Neural progenitor cell (in vitro differentiated cells): ENCODE measurements at regions not wholly inside any gene's neighbourhood (a gene's known extent, or its start where the extent isn't known, plus 50 kb on each side); places are given as distances from the start of the nearest gene placed in this dataset.

Experiments
- DNase-seq: peaks from one replicate; pipeline ENCODE4 v3.0.0-alpha.2; 2016; ENCODE audit warnings: low spot score
- H2AFZ ChIP-seq: fragments of 200-600 bp; sonication (generic); replicated peaks from 2 replicates; pipeline ENCODE4 v1.6.1; 2016; ENCODE audit warnings: antibody characterized with exemption
- H3F3A ChIP-seq: fragments of 200-600 bp; sonication (generic); 2 replicates; pipeline ENCODE4 v1.6.1; 2016; ENCODE audit warnings: antibody characterized with exemption, low read depth
- H3K27ac ChIP-seq: fragments of 200-600 bp; sonication (generic); 2 replicates; pipeline ENCODE4 v1.5.1; 2016; ENCODE audit warnings: mild to moderate bottlenecking
- H3K27me3 ChIP-seq: fragments of 200-600 bp; sonication (generic); 2 replicates; pipeline ENCODE4 v1.6.1; 2016; ENCODE audit warnings: mild to moderate bottlenecking, moderate library complexity
- H3K36me3 ChIP-seq: fragments of 200-600 bp; sonication (generic); 2 replicates; pipeline ENCODE4 v1.5.1; 2016
- H3K4me1 ChIP-seq: fragments of 200-600 bp; sonication (generic); 2 replicates; pipeline ENCODE4 v1.6.1; 2016; ENCODE audit warnings: mixed run types
- H3K4me2 ChIP-seq: fragments of 200-600 bp; sonication (generic); 2 replicates; pipeline ENCODE4 v1.6.1; 2016
- H3K4me3 ChIP-seq: fragments of 200-600 bp; sonication (generic); 2 replicates; pipeline ENCODE4 v1.5.1; 2016
- H3K79me2 ChIP-seq: fragments of 200-600 bp; sonication (generic); 2 replicates; pipeline ENCODE4 v1.6.1; 2016; ENCODE audit warnings: low read depth
- H3K9ac ChIP-seq: fragments of 200-600 bp; sonication (generic); 2 replicates; pipeline ENCODE4 v1.6.1; 2016
- H3K9me3 ChIP-seq: fragments of 200-600 bp; sonication (generic); 2 replicates; pipeline ENCODE4 v1.5.1; 2016; ENCODE audit warnings: low read depth
- H4K20me1 ChIP-seq: fragments of 200-600 bp; sonication (generic); 2 replicates; pipeline ENCODE4 v1.6.1; 2016; ENCODE audit warnings: low read depth
- H3K27ac Mint-ChIP-seq: 3 replicates; pipeline ENCODE4 v1.8.0; 2021; ENCODE audit warnings: mixed read lengths
- H3K27me3 Mint-ChIP-seq: 2 replicates; pipeline ENCODE4 v1.8.0; 2022; ENCODE audit warnings: low read depth, mild to moderate bottlenecking, inconsistent platforms, moderate library complexity, mixed read lengths; ENCODE audit not compliant: insufficient read depth
- H3K36me3 Mint-ChIP-seq: 3 replicates; pipeline ENCODE4 v1.8.0; 2021; ENCODE audit warnings: mixed read lengths
- H3K4me1 Mint-ChIP-seq: 3 replicates; pipeline ENCODE4 v1.8.0; 2021; ENCODE audit warnings: mixed read lengths
- H3K4me3 Mint-ChIP-seq: 3 replicates; pipeline ENCODE4 v1.8.0; 2021; ENCODE audit warnings: mild to moderate bottlenecking, moderate library complexity, mixed read lengths
- H3K9me3 Mint-ChIP-seq: 3 replicates; pipeline ENCODE4 v1.8.0; 2020; ENCODE audit warnings: mixed read lengths
- EZH2 ChIP-seq: fragments of 200-600 bp; sonication (generic); IDR thresholded peaks from 2 replicates; pipeline ENCODE4 v1.6.1; 2017; ENCODE audit warnings: antibody characterized with exemption, mild to moderate bottlenecking, moderate library complexity
- EZH2phosphoT487 ChIP-seq: fragments of 200-600 bp; sonication (generic); IDR thresholded peaks from 2 replicates; pipeline ENCODE4 v1.6.1; 2017; ENCODE audit warnings: antibody characterized with exemption
- TF ChIP-seq, protein P1 (sequence below): fragments of 200-600 bp; sonication (generic); IDR thresholded peaks from 2 replicates; pipeline ENCODE4 v1.5.1; 2017; ENCODE audit warnings: antibody characterized with exemption, mild to moderate bottlenecking

DNA sequence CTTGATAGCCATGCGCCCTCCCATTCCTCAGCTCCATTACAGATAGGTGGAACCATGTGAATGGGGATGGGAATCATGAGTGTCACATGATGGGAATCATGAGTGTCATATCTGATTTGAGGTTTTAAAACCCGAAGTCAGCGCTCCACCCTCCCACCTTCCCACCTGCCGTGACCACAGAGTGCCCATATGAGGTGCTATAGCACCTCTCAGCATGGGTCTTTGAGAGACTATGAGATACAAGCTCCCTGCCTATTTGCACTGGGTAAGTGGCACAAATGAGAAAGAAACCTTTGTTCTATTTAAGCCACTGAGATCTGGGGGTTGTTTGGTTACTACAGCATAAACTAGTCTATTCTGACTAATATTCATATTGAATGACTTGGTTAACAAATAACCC is 78.5 kb upstream of the PTPRM start:
- Histone ChIP-seq H3K4me2 (no peak overlapping the region), H3K4me1 (no peaks in the 10 kb centered on the region), H3K27ac (no peak overlapping the region), H3K9ac (no peak overlapping the region), H3K9me3 (no peaks in the 10 kb centered on the region), H3K27me3 (no peaks in the 10 kb centered on the region), H4K20me1 (no peaks in the 10 kb centered on the region), H3K79me2 (no peaks in the 10 kb centered on the region), H3F3A (no peaks in the 10 kb centered on the region), H3K4me3 (no peak overlapping the region), H2AFZ (no peak overlapping the region), H3K36me3 (no peaks in the 10 kb centered on the region)
- H3K27ac Mint-ChIP-seq = no peak overlapping the region
- no peak overlapping the region for H3K4me3 Mint-ChIP-seq
- no peak for DNase-seq
- TF ChIP-seq EZH2phosphoT487 (no peak), EZH2 (no peak)
- TF ChIP-seq, protein P1, sequence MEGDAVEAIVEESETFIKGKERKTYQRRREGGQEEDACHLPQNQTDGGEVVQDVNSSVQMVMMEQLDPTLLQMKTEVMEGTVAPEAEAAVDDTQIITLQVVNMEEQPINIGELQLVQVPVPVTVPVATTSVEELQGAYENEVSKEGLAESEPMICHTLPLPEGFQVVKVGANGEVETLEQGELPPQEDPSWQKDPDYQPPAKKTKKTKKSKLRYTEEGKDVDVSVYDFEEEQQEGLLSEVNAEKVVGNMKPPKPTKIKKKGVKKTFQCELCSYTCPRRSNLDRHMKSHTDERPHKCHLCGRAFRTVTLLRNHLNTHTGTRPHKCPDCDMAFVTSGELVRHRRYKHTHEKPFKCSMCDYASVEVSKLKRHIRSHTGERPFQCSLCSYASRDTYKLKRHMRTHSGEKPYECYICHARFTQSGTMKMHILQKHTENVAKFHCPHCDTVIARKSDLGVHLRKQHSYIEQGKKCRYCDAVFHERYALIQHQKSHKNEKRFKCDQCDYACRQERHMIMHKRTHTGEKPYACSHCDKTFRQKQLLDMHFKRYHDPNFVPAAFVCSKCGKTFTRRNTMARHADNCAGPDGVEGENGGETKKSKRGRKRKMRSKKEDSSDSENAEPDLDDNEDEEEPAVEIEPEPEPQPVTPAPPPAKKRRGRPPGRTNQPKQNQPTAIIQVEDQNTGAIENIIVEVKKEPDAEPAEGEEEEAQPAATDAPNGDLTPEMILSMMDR = no peak
- peaks cover 5% of the 10 kb centered on the region for H3K27me3 Mint-ChIP-seq
- H3K4me1 Mint-ChIP-seq = peaks cover 11% of the 10 kb centered on the region
- peaks cover 2% of the 10 kb centered on the region for H3K36me3 Mint-ChIP-seq
- no peaks in the 10 kb centered on the region for H3K9me3 Mint-ChIP-seq

DNA sequence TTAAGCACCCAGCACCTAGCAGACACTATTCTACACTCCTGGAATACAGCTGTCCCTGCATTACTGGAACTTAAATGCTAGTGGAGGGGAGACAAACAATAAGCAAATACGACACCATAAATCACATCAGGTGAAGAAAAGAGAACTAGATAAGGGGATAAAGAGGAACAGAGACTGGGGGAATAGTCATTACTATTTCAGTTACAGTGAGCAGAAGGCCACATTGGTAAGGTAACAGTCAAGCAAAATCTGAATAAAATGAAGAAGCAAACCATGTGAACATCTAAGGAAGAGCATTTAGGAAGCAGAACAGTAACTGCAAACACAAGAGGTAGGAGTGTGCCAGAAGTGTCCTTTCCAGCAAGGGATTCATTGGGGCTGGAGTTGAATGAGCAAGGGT is 77.0 kb upstream of the PTPRM start:
- no peaks in the 10 kb centered on the region for H3K4me1 ChIP-seq
- H2AFZ ChIP-seq = no peak overlapping the region
- no peaks in the 10 kb centered on the region for H3K9me3 ChIP-seq
- TF ChIP-seq, protein P1 = no peak
- TF ChIP-seq EZH2 (no peak), EZH2phosphoT487 (no peak)
- Mint-ChIP-seq H3K36me3 (peaks cover 2% of the 10 kb centered on the region), H3K9me3 (no peaks in the 10 kb centered on the region), H3K4me3 (no peak overlapping the region), H3K27ac (no peak overlapping the region), H3K27me3 (peaks cover 5% of the 10 kb centered on the region), H3K4me1 (peaks cover 1% of the 10 kb centered on the region)
- no peaks in the 10 kb centered on the region for H3K27me3 ChIP-seq
- no peaks in the 10 kb centered on the region for H4K20me1 ChIP-seq
- H3K27ac ChIP-seq = no peak overlapping the region
- no peaks in the 10 kb centered on the region for H3K36me3 ChIP-seq
- DNase-seq = no peak
- H3K4me3 ChIP-seq = no peak overlapping the region
- H3K79me2 ChIP-seq = no peaks in the 10 kb centered on the region
- H3K4me2 ChIP-seq = no peak overlapping the region
- H3K9ac ChIP-seq = no peak overlapping the region
- no peaks in the 10 kb centered on the region for H3F3A ChIP-seq

DNA sequence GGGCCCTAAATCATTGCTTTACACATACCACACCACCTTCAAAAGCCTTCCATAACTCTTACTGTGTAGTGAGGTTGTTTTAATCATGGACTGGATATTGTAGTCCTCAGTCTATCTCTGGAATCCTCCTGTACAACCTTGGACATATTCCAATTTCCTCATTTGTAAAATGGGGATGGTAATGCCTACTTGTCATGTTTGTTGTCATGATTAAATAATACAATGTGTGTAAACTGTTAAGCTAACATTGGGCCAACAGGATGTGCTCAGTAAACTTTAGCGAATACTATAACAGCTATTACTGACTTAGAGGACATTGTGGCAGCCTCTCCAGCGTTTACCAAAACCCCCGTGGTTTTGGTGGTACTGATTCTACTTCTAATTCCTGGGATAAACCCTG is 74.7 kb upstream of the PTPRM start:
- Histone ChIP-seq H3K79me2 (no peaks in the 10 kb centered on the region), H3K9me3 (no peaks in the 10 kb centered on the region), H3K9ac (no peak overlapping the region), H3K4me3 (no peak overlapping the region), H3K27me3 (no peaks in the 10 kb centered on the region), H3K4me2 (no peak overlapping the region), H3K36me3 (no peaks in the 10 kb centered on the region), H3K4me1 (no peaks in the 10 kb centered on the region), H2AFZ (no peak overlapping the region), H3F3A (no peaks in the 10 kb centered on the region), H3K27ac (no peak overlapping the region), H4K20me1 (no peaks in the 10 kb centered on the region)
- Mint-ChIP-seq H3K4me3 (no peak overlapping the region), H3K27me3 (peaks cover 3% of the 10 kb centered on the region), H3K4me1 (no peaks in the 10 kb centered on the region), H3K36me3 (no peaks in the 10 kb centered on the region), H3K9me3 (no peaks in the 10 kb centered on the region), H3K27ac (no peak overlapping the region)
- no peak for DNase-seq
- no peak for TF ChIP-seq EZH2
- no peak for TF ChIP-seq EZH2phosphoT487
- TF ChIP-seq, protein P1 = no peak

DNA sequence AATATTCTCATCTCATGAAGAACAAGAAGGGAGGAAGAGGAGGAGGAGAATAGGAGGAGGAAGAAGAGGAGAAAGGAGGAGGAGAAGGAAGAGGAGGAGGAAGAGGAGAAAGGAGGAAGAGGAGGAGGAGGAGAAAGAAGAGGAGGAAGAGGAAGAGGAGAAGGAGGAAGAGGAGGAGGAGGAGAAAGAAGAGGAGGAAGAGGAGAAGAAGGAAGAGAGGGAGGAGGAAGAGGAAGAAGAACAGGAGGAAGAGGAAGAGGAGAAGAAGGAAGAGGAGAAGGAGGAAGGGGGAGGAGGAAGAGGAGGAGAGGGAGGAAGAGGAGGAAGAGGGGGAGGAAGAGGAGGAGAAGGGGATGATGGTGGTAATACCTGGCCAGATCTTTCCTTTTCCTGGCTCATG is 70.0 kb upstream of the PTPRM start:
- no peaks in the 10 kb centered on the region for H3F3A ChIP-seq
- no peaks in the 10 kb centered on the region for H3K27me3 ChIP-seq
- no peaks in the 10 kb centered on the region for H3K79me2 ChIP-seq
- peaks cover 3% of the 10 kb centered on the region for H3K4me1 Mint-ChIP-seq
- no peak overlapping the region for H3K9ac ChIP-seq
- peaks cover 2% of the 10 kb centered on the region for H3K27me3 Mint-ChIP-seq
- no peaks in the 10 kb centered on the region for H3K9me3 ChIP-seq
- no peaks in the 10 kb centered on the region for H3K36me3 ChIP-seq
- no peak overlapping the region for H2AFZ ChIP-seq
- H3K27ac ChIP-seq = no peak overlapping the region
- H4K20me1 ChIP-seq = no peaks in the 10 kb centered on the region
- DNase-seq = no peak
- H3K36me3 Mint-ChIP-seq = no peaks in the 10 kb centered on the region
- no peaks in the 10 kb centered on the region for H3K9me3 Mint-ChIP-seq
- H3K4me2 ChIP-seq = no peak overlapping the region
- no peak overlapping the region for H3K27ac Mint-ChIP-seq
- H3K4me3 ChIP-seq = no peak overlapping the region
- TF ChIP-seq EZH2 (no peak), EZH2phosphoT487 (no peak)
- TF ChIP-seq, protein P1 = no peak
- no peak overlapping the region for H3K4me3 Mint-ChIP-seq
- H3K4me1 ChIP-seq = peaks cover 2% of the 10 kb centered on the region
